K562 (cell line): ENCODE measurements at regions not wholly inside any gene's neighbourhood (a gene's known extent, or its start where the extent isn't known, plus 50 kb on each side); places are given as distances from the start of the nearest gene placed in this dataset.
"Not testable (repeated sequence)": the region's sequence is repeated elsewhere in the genome, so short reads cannot be mapped to it uniquely, and the experiment has no call there.

Source experiments
- ATAC-seq: fragments of 200-7000 bp; cut with Tn5 transposase; 3 replicates; pipeline ENCODE4 v1.9.1; 2020; ENCODE audit warnings: moderate library complexity
- BruUV-seq: library from RNA; stranded (reverse); fragments of 400-500 nt; replicated peaks from 2 replicates; lab custom pipeline; 2021; lab: Mats Ljungman, UMichigan
- CTCF ChIA-PET: fragments of 300-600 bp; formaldehyde crosslinking; extraction: SDS; loops from one replicate; lab custom pipeline; 2021; ENCODE audit warnings: low intra/inter-chr PET ratio; lab: Yijun Ruan, JAX
- POLR2A ChIA-PET: fragments of 300-600, 350-650 bp; sonication (Branson Sonifier 250); formaldehyde crosslinking; extraction: SDS; loops from one replicate; lab custom pipeline; 2021; ENCODE audit warnings: antibody characterized with exemption, inconsistent platforms; lab: Yijun Ruan, JAX
- DNase-seq, 4 experiments: peaks; one replicate each; pipeline versions ENCODE4 v3.0.0 to v3.0.0-alpha.2; 2011 to 2018; ENCODE audit warnings: low spot score in 3 of 4, mixed read lengths in 3 of 4; ENCODE audit errors: extremely low read depth in 1 of 4
- FAIRE-seq: peaks from 2 replicates; lab custom pipeline; 2011; peaks lifted over from hg19 to GRCh38; lab: Jason Lieb, UNC
- H2AFZ ChIP-seq: 2 replicates; pipeline ENCODE4 v1.6.0; 2011; ENCODE audit warnings: low read depth, low read length, control low read depth, inconsistent platforms
- H3K27ac ChIP-seq: fragments of 200-600 bp; 3 replicates; pipeline ENCODE4 v1.8.0; 2011; ENCODE audit warnings: low read depth, mild to moderate bottlenecking, control low read depth, inconsistent platforms, low read length, moderate library complexity, mixed read lengths; ENCODE audit errors: extremely low read depth
- H3K27me3 ChIP-seq, 2 experiments: fragments of 300-600 bp in 1 of 2; 2 replicates in 1 of 2; 3 replicates in 1 of 2; pipeline versions ENCODE4 v1.6.0 to v1.8.0; 2011; ENCODE audit warnings: inconsistent platforms in 2 of 2, low read length in 2 of 2, mild to moderate bottlenecking in 1 of 2, mixed read lengths in 1 of 2, moderate library complexity in 1 of 2; ENCODE audit not compliant: control insufficient read depth in 2 of 2, insufficient read depth in 2 of 2
- H3K36me3 ChIP-seq: fragments of 300-600 bp; 3 replicates; pipeline ENCODE4 v1.8.0; 2011; ENCODE audit warnings: mild to moderate bottlenecking, low read length, inconsistent platforms; ENCODE audit not compliant: control insufficient read depth, insufficient read depth
- H3K4me1 ChIP-seq, 2 experiments: fragments of 200-600 bp in 1 of 2; replicated peaks in 1 of 2; 2 replicates in 1 of 2; 3 replicates in 1 of 2; pipeline versions ENCODE4 v1.5.1 to v1.8.0; 2011; ENCODE audit warnings: inconsistent platforms in 2 of 2, low read length in 2 of 2, mild to moderate bottlenecking in 1 of 2, mixed read lengths in 1 of 2, moderate library complexity in 1 of 2; ENCODE audit not compliant: control insufficient read depth in 2 of 2, insufficient read depth in 2 of 2
- H3K4me2 ChIP-seq: 2 replicates; pipeline ENCODE4 v1.6.1; 2011; ENCODE audit warnings: low read length, control low read depth, inconsistent platforms, mixed read lengths; ENCODE audit not compliant: insufficient read depth
- H3K4me3 ChIP-seq: fragments of 200-600 bp; sonication (generic), shearing (Covaris generic); 2 replicates; pipeline ENCODE4 v1.5.1; 2016; ENCODE audit warnings: control low read depth, inconsistent platforms
- H3K79me2 ChIP-seq: fragments of 200-600 bp; 3 replicates; pipeline ENCODE4 v1.8.0; 2011; ENCODE audit warnings: low read length, inconsistent platforms; ENCODE audit not compliant: control insufficient read depth, insufficient read depth
- H3K9ac ChIP-seq, 2 experiments: 2 replicates each; pipeline versions ENCODE4 v1.6.0 to v1.6.1; 2011; ENCODE audit warnings: low read depth in 2 of 2, low read length in 2 of 2, control low read depth in 1 of 2, inconsistent platforms in 1 of 2, mild to moderate bottlenecking in 1 of 2, mixed read lengths in 1 of 2; ENCODE audit not compliant: insufficient read depth in 1 of 2
- H3K9me1 ChIP-seq: one replicate; pipeline ENCODE4 v1.6.0; 2011; ENCODE audit warnings: inconsistent platforms, mild to moderate bottlenecking, low read length, moderate library complexity; ENCODE audit not compliant: control insufficient read depth, insufficient read depth
- H3K9me3 ChIP-seq: replicated peaks from 2 replicates; pipeline ENCODE4 v1.5.1; 2011; ENCODE audit warnings: low read depth, low read length, inconsistent platforms; ENCODE audit not compliant: control insufficient read depth, insufficient read depth
- H4K20me1 ChIP-seq: replicated peaks from 2 replicates; pipeline ENCODE4 v1.6.1; 2011; ENCODE audit warnings: low read length, inconsistent platforms, mixed read lengths; ENCODE audit not compliant: control insufficient read depth, insufficient read depth
- WGBS: fragments of 100-300 bp; shearing (Covaris generic); methylation state at CpG from one replicate; pipeline ENCODE4 v1.1.6; 2016; ENCODE audit warnings: low coverage, mixed read lengths; ENCODE audit not compliant: insufficient coverage; ENCODE audit errors: missing lambda C conversion rate; 5-methylcytosine and 5-hydroxymethylcytosine counted together
- in situ Hi-C: fragments of 300-500 bp; cut with MboI; formaldehyde crosslinking; loops from 4 replicates; pipeline ENCODE4 v1.15.0; 2018; ENCODE audit warnings: inconsistent platforms, mixed read lengths
- intact Hi-C: fragments of 100-400 bp; cut with micrococcal nuclease; formaldehyde crosslinking; loops from 2 replicates; pipeline ENCODE4 v1.14.2; 2022

- DNase-seq, ATAC-seq, in situ Hi-C loops, FAIRE-seq, H3K27me3 ChIP-seq, H3K4me1 ChIP-seq, H3K4me3 ChIP-seq, H3K36me3 ChIP-seq, BruUV-seq, H3K9me1 ChIP-seq, intact Hi-C loops, CTCF ChIA-PET, H3K27ac ChIP-seq, H3K9ac ChIP-seq, H3K9me3 ChIP-seq, H2AFZ ChIP-seq, POLR2A ChIA-PET, H3K79me2 ChIP-seq, H4K20me1 ChIP-seq, H3K4me2 ChIP-seq: not testable (repeated sequence)
- 6% methylated on average over 5 of the region's 13 CpGs for WGBS
These were observed 141.3 kb downstream of the TMEM121 start for GRCh38 chr14:105667663-105668020.

- not testable (repeated sequence) for FAIRE-seq
These were observed 141.6 kb downstream of the TMEM121 start for GRCh38 chr14:105668021-105668420.

GRCh38 chr14:105668471-105669230 is 142.3 kb downstream of the TMEM121 start:
- H3K27me3 ChIP-seq, H3K4me1 ChIP-seq, H3K4me2 ChIP-seq, H3K36me3 ChIP-seq, FAIRE-seq, H3K4me3 ChIP-seq, intact Hi-C loops, H2AFZ ChIP-seq, in situ Hi-C loops, CTCF ChIA-PET, H3K27ac ChIP-seq, DNase-seq, POLR2A ChIA-PET, H3K9me1 ChIP-seq, BruUV-seq, H3K79me2 ChIP-seq, ATAC-seq, H3K9me3 ChIP-seq, H3K9ac ChIP-seq, H4K20me1 ChIP-seq: not testable (repeated sequence)
- 26% methylated on average over 8 of the region's 29 CpGs for WGBS

More at GRCh38 chr14:105668021-105668420, 141.6 kb downstream of the TMEM121 start:
- H3K9me1 ChIP-seq, H2AFZ ChIP-seq, BruUV-seq, H3K9ac ChIP-seq, intact Hi-C loops, H3K27ac ChIP-seq, H3K4me1 ChIP-seq, H3K4me3 ChIP-seq, H4K20me1 ChIP-seq, CTCF ChIA-PET, H3K36me3 ChIP-seq, H3K27me3 ChIP-seq, ATAC-seq, POLR2A ChIA-PET, H3K79me2 ChIP-seq, H3K9me3 ChIP-seq, H3K4me2 ChIP-seq, in situ Hi-C loops, DNase-seq: not testable (repeated sequence)
- WGBS: 47% methylated on average over 19 of the region's 22 CpGs

- DNase-seq, H3K9me3 ChIP-seq, H4K20me1 ChIP-seq, H3K27me3 ChIP-seq, CTCF ChIA-PET, H3K36me3 ChIP-seq, BruUV-seq, H3K9ac ChIP-seq, POLR2A ChIA-PET, FAIRE-seq, ATAC-seq, H3K4me3 ChIP-seq, H3K4me2 ChIP-seq, intact Hi-C loops, H3K79me2 ChIP-seq, H3K4me1 ChIP-seq, H2AFZ ChIP-seq, in situ Hi-C loops, H3K9me1 ChIP-seq, H3K27ac ChIP-seq: not testable (repeated sequence)
- WGBS: 32% methylated on average over 4 of the region's 7 CpGs
These were observed 142.8 kb downstream of the TMEM121 start for GRCh38 chr14:105669231-105669610.
